SK-MEL-5 (cell line): ENCODE measurements at regions not wholly inside any gene's neighbourhood (a gene's known extent, or its start where the extent isn't known, plus 50 kb on each side); places are given as distances from the start of the nearest gene placed in this dataset.

ENCODE experiments used
- DNase-seq: peaks from one replicate; pipeline ENCODE4 v3.0.0-alpha.2; 2016; ENCODE audit warnings: low read depth, low spot score
- in situ Hi-C: cut with HindIII; loops from 2 replicates; pipeline ENCODE4 v1.10.0; 2016; ENCODE audit warnings: low sequenced_read_pairs, high pct_unique_total_duplicates, low pct_unique_long_range_greater_than_20kb

- in situ Hi-C loops = no loop called here
- DNase-seq = no peak
Observed at GRCh38 chr11:11105361-11105760, 247.5 kb upstream of the ZBED5 start.

- DNase-seq = no peak
- in situ Hi-C loops = no loop called here
Observed at GRCh38 chr11:11095831-11096723, 238.2 kb upstream of the ZBED5 start.

- in situ Hi-C loops = no loop called here
- no peak for DNase-seq
Observed at GRCh38 chr11:11090495-11090894, 232.6 kb upstream of the ZBED5 start.

GRCh38 chr11:11089805-11090204 is 232.0 kb upstream of the ZBED5 start:
- DNase-seq = no peak
- in situ Hi-C loops = no loop called here

- in situ Hi-C loops = no loop called here
Observed at GRCh38 chr11:11086979-11087378, 229.1 kb upstream of the ZBED5 start.

GRCh38 chr11:11085580-11085979 is 227.7 kb upstream of the ZBED5 start:
- in situ Hi-C loops = no loop called here
- DNase-seq = no peak

More at GRCh38 chr11:11086979-11087378, 229.1 kb upstream of the ZBED5 start:
- no peak for DNase-seq

- no peak for DNase-seq
- in situ Hi-C loops = no loop called here
Observed at GRCh38 chr11:11084337-11084736, 226.5 kb upstream of the ZBED5 start.

- in situ Hi-C loops = no loop called here
- no peak for DNase-seq
Observed at GRCh38 chr11:11083441-11083840, 225.6 kb upstream of the ZBED5 start.

GRCh38 chr11:11082646-11083045 is 224.8 kb upstream of the ZBED5 start:
- DNase-seq = no peak
- in situ Hi-C loops = no loop called here

GRCh38 chr11:11081776-11082175 is 223.9 kb upstream of the ZBED5 start:
- DNase-seq = no peak
- in situ Hi-C loops = no loop called here

GRCh38 chr11:11081288-11081687 is 223.4 kb upstream of the ZBED5 start:
- DNase-seq = no peak
- in situ Hi-C loops = no loop called here

- in situ Hi-C loops = no loop called here
- peak; percentile 45 for DNase-seq
Observed at GRCh38 chr11:11078344-11079086, 220.7 kb upstream of the ZBED5 start.

- in situ Hi-C loops = no loop called here
- no peak for DNase-seq
Observed at GRCh38 chr11:11077898-11078297, 220.0 kb upstream of the ZBED5 start.

- in situ Hi-C loops = no loop called here
- DNase-seq = no peak
Observed at GRCh38 chr11:11076879-11077278, 219.0 kb upstream of the ZBED5 start.

GRCh38 chr11:11076276-11076675 is 218.4 kb upstream of the ZBED5 start:
- in situ Hi-C loops = no loop called here
- no peak for DNase-seq

GRCh38 chr11:11075515-11076171 is 217.8 kb upstream of the ZBED5 start:
- peak; percentile 12 for DNase-seq
- in situ Hi-C loops = no loop called here

- no peak for DNase-seq
- in situ Hi-C loops = no loop called here
Observed at GRCh38 chr11:11074686-11075335, 217.0 kb upstream of the ZBED5 start.

GRCh38 chr11:11073996-11074395 is 216.1 kb upstream of the ZBED5 start:
- DNase-seq = no peak
- in situ Hi-C loops = no loop called here
